HG02588 (cell line): ENCODE measurements at regions not wholly inside any gene's neighbourhood (a gene's known extent, or its start where the extent isn't known, plus 50 kb on each side); places are given as distances from the start of the nearest gene placed in this dataset.

ENCODE experiments used
- ATAC-seq: cut with Tn5 transposase; IDR thresholded peaks from one replicate; pipeline ENCODE4 v1.9.1; 2021; ENCODE audit warnings: mild to moderate bottlenecking, moderate library complexity; ENCODE audit not compliant: unreplicated experiment

GRCh38 chr3:30069056-30069455, 537.3 kb upstream of the TGFBR2 start:
- ATAC-seq, result no peak

- ATAC-seq, result no peak
Observed at GRCh38 chr3:30073040-30073439, 533.4 kb upstream of the TGFBR2 start.

DNA sequence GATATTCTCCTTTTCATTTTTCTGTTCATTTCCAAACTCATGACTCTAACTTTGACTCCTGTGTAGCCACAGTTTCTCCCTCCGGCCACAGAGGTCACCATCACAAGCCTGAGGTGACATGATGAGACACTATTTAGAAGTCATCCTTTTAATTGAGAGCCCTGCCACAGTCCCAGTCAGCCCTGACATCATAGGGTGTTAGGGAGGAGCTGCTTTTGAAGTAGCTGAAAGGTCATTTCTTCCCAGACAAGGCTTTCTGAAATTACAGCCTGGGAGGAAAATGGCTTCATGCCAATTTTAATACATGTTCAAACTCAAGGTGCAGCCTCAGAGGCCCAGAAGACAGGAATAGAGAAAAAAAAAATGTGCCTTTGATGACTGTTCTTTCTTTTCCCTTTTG, 532.8 kb upstream of the TGFBR2 start:
- no peak for ATAC-seq

- no peak for ATAC-seq
Observed at GRCh38 chr3:30075514-30075913, 530.9 kb upstream of the TGFBR2 start.

DNA sequence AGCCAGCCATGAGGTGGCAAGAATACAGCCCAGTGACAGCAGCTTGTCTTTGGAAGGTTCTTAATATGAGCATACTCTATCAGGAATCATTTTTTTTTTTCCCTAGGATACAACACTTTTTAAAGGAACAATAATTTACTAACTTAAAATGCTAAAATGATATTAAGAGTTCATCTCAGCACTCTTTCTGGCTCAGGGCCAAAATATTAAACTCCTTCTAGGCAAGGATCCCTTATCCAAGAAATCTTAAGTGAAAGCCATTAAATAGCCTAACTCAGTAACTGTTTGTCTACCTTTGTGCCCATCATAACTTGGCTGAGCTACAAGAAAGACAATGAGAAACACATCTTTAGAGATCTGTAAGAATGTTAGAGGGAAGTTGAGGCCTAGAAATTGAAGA, 529.5 kb upstream of the TGFBR2 start:
- no peak for ATAC-seq

DNA sequence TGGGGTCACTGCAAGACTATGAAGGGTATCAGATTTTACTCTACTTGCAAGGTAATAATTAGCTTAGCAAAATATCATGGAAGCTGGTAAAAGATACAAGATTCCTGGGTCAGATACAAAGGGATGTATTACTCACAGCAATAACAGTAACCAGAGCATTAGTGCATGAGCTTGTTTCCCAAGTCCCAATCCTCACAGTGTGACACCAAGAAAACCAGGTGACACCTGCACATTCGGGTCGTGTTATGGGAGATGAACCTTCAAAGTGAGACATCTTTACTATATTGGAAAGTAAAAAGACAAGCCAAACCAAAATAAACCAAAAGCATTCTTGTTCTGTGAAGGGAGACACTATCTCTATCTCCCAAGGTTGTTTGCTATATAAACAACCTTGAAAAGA, 528.7 kb upstream of the TGFBR2 start:
- ATAC-seq, result no peak

GRCh38 chr3:30078736-30079135, 527.7 kb upstream of the TGFBR2 start:
- ATAC-seq, result no peak

- ATAC-seq, result no peak
Observed at GRCh38 chr3:30081904-30082303, 524.5 kb upstream of the TGFBR2 start.

DNA sequence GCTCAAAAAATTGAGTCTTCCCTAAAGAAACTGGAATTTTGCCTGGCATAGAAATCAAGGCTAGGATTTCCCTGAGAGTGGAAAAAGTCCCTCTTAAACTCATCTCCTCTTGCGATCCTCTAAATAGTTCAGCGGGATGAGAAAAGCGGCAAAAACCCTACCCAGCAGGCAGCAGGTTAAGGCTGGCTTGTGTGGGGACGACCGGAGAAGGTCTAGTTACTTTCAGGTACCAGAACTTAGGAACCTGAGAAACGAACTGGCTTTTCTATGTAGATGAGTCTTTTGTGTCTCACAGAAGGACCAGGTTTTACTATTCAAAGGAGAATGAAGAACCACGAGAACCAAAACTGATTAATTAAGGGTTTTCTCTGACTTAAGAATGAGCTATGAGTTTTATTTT, 523.7 kb upstream of the TGFBR2 start:
- no peak for ATAC-seq

- no peak for ATAC-seq
Observed at GRCh38 chr3:30083315-30083714, 523.1 kb upstream of the TGFBR2 start.

- ATAC-seq, result no peak
Observed at GRCh38 chr3:30084316-30084715, 522.1 kb upstream of the TGFBR2 start.

- no peak for ATAC-seq
Observed at GRCh38 chr3:30084971-30085403, 521.4 kb upstream of the TGFBR2 start.

DNA sequence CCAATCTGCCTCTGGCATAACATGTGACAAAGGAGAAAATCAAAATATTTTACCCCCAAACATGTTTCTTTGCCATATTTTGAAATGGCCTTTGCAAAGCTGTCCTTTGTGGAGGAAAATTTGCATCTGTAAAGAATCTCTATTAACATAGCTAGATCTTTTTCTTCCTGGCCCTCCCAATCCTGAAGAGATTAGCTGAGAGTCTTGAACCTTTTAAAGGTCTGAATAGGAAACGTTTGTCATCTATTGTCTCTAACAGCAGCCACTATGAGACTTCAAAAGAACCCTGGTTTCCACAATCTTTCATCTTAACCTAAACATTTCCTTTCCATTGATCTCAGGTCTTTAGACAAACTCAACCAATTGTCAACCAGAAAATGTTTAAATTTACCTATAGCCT, 520.9 kb upstream of the TGFBR2 start:
- no peak for ATAC-seq

- no peak for ATAC-seq
Observed at GRCh38 chr3:30091686-30092085, 514.7 kb upstream of the TGFBR2 start.

DNA sequence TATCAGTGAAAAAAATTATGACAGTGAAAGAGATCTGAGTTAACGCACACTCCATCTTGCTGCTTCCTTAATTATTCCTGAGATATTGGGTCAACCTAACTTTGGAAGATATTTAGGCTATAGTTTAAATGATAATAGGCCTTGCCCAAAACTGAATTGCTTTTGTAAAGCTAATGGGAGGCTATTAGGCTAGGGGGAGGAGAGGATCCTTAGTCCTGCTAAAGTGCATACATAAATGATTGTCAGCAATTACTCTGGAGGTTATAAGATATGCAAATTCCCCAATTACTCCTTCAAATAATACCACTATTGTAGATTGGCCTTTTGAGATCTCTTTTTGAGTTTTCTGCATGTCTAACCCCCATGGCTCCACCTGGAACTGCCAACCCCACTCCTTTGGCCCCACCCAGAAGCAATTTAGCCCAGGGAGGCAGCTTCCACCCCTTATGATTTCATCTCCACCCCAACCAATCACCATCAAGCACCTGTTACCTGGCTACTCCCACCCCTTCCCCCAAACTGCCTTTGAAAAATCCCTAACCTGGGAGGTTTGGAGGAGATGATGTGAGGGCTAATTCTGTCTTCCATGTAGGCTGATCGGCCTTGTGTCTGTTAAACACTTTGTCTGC, 509.3 kb upstream of the TGFBR2 start:
- ATAC-seq, result no peak

GRCh38 chr3:30098243-30098642, 508.2 kb upstream of the TGFBR2 start:
- ATAC-seq, result no peak

- no peak for ATAC-seq
Observed at GRCh38 chr3:30098653-30099455, 507.5 kb upstream of the TGFBR2 start.

- ATAC-seq, result no peak
Observed at GRCh38 chr3:30102356-30102755, 504.0 kb upstream of the TGFBR2 start.

DNA sequence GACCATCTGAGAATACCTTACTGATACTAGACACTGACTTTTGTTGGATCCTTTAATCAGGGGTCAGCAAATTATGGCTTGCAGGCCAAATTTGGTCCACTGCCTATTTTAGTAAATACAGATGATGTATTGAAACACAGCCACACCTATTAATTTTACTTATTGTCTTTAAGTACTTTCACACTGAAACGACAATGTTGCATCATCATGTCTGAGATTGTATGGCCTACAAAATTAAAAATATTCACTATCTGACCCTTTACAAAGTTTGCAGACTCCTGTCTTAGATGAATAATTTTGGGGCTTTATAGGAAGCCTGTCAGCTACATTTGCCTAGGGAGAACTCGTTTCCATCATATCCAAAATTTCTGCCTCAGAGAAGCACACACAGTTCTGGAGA, 503.2 kb upstream of the TGFBR2 start:
- no peak for ATAC-seq

GRCh38 chr3:30107531-30107930, 498.9 kb upstream of the TGFBR2 start:
- no peak for ATAC-seq

GRCh38 chr3:30112411-30112810, 494.0 kb upstream of the TGFBR2 start:
- ATAC-seq, result no peak

- ATAC-seq, result no peak
Observed at GRCh38 chr3:30112902-30113484, 493.4 kb upstream of the TGFBR2 start.
